Activated CD4-positive, CD25-positive, alpha-beta regulatory T cell treated with anti-CD3 and anti-CD28 coated beads, Interleukin-2, amount 50 U/mL, for 24 hours (primary cell): ENCODE measurements at regions not wholly inside any gene's neighbourhood (a gene's known extent, or its start where the extent isn't known, plus 50 kb on each side); places are given as distances from the start of the nearest gene placed in this dataset.

Source experiments
- ATAC-seq, 2 donors: fragments of 150-1000 bp; cut with Tn5 transposase; one replicate each; pipeline ENCODE4 v1.10.0; 2021; ENCODE audit warnings: mild to moderate bottlenecking in 1 of 2, moderate library complexity in 1 of 2

DNA sequence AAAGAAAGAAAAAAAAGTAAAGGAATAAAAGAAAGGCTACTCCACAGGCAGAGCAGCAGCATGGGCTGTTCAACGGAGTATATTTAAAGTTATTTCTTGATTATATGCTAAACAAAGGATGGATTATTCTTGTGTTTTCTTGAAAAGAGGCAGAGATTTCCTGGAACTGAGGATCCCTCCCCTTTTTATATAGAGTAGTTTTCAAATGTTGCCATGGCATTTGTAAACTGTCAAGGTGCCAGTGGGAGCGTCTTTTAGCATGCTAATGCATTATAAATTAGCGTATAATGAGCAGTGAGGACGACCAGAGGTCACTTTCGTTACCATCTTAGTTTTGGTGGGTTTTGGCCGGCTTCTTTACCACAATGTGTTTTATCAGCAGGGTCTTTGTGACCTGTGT is 383.0 kb downstream of the PCNX1 start:
- ATAC-seq: no peak

DNA sequence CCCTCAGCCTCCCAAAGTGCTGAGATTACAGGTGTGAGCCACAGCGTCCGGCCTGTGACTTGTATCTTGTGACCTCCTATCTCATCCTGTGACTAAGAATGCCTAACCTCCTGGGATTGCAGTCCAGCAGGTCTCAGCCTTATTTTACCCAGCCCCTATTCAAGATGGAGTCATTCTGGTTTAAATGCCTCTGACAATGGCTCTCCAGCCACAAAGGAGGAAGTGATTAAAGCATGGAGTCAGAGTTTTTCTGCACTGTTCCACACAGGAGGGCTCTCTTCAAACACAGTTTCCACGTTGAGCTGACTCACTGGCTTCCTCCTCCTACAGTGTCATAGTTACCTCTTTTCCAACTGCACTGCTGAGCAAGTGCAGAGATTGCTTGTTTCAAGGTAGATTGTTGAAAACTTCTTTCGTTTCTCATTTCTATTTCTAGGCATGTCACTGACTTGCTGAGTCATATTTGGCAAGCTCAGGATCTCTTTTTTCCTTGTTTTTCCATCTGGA is 383.8 kb downstream of the PCNX1 start:
- ATAC-seq: peak; percentile 96 to 99

DNA sequence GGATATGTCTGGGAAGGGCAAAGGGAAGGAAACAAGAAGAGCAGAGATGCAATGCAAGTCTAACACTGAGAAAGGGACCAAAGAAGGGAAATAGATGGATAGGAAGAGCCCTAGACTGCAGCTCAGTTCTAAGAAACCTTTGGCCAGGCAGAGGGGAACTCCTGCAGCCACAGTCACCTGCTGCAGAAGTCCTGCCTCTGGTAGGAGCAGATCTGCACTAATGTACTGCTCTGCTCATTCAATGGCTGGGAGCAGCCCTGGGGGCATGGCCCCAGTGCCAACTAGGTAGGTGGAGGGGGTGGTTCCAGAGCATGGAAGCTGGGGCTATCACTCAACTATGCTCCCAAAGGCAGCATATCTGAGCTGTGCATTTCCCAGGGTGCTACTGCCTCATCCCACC is 388.9 kb downstream of the PCNX1 start:
- ATAC-seq: no peak

DNA sequence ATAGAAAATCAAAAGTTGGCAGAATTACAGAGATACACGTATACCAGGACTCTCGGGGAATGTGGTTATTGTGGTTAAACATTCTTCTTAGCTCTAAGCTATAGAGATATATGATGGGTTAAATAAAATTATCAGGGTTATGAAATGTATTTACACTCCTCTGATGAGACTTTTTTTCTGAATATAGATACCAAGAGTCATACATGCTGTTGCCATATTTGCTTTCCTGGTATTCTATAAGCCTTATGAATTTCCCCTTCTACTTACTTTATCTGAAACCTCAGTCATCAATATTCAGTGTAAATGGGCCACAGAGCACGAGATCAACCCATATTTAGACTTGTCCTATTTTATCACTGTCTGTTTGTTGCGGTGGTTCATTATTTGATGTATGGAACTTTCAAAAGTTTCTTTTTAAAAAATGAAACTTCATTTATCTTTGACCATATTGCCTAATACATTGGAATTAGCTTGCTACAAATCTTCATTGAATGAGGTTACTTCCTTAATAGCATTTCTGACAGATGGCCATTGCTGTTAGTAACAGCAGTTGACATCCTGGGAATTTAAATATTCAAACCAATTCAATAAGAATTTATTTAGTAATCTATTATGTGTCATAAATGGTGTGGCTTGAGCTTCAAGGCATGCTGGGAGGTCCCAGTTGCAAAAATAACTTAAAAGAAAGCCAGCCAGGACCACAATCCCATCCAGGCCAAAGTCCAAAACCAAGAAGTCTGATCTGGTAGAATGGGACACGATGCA is 393.5 kb downstream of the PCNX1 start:
- peak; percentile 55 to 76 for ATAC-seq

DNA sequence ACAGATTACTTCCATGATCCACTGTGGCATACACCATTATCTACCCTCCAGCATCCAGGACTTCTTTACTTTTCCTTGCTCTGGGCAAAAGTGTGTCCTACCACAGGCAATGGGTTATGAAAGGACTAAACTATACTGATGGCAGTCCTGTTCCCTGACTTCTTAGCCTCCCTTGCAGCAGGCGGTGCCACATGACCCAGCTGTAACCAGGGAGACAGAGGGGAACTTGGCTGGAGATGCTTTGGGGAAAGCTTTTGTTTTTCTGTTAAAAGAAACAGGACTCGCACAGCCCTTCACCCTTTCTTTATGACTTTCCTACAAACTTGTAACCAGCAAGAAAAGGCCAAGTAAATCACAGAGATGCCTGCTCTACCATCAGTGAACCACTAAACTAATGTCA is 394.4 kb downstream of the PCNX1 start:
- ATAC-seq: no peak

DNA sequence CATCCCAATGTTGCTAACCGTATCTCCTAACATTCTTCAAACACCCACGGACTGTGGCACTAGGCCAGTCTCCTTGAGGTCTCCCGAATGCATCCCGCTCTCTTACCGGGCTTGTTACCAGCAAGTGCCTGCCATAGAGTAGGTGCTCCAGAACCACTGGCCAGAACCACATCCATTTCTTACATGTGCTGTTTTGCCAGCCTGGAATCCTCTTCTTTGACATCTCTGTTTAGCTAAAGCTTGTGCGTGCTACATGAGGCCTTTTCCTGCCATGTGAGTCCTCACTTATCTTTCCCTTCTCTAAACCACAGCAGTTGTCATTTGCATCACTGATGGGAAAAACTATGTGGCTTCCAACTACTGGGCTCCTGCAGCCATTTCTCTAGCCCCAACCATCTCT is 397.4 kb downstream of the PCNX1 start:
- ATAC-seq: no peak

DNA sequence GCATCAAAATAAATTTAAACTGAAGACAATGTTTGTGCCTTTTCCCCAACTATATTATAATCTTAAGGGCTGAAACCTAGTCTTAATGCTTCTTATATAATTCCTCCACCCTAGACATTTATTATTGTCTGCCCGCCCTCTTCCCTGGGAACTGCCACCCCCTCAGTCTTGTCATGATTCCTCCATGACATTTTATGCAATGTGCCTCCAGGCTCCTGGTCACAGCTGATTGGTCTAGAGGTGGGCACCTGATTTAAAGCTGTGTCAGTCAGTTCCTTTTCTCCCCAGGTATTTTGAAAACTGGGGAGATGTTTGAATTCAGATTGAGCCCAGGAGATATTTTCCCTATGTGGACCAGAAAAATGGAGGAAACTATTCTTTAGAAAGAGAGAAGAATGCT is 401.4 kb downstream of the PCNX1 start:
- no peak for ATAC-seq

DNA sequence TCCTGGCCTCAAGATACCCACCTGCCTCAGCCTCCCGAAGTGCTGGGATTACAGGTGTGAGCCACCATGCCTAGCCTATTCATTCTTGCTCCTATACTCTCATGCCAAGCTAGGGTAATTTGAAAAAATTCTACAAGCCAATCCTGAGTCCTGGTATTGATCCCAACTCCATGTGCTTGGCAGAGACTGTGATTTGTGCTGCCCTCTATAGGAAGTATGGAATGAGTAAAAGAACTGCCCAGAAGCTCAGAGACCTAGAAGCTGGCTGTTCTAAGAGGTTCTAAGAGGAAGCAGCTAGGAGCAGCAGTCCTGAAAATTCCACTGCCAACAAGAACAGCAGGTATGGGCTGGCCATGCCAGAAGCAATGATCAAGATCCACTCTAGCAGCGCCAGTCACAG is 402.5 kb downstream of the PCNX1 start:
- no peak for ATAC-seq

DNA sequence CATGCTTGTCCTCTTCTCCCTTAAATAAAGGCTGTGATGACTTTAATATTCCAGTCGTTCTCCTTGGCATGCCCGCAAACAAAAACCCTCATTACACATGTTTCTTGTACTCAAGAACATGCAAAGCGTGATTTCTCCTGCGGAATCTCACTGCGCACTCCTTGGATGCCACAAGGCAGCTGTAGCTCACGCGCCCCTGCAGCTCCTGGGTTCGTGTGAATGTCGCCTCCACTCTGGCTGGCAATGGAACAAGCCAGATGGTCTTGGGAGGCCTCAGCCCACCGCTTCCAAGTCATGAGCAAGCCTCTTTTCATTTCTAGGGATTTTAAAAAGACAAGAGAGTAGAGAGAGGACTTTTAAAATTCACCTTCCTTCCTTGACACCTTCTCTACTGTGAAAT is 403.8 kb downstream of the PCNX1 start:
- no peak for ATAC-seq

DNA sequence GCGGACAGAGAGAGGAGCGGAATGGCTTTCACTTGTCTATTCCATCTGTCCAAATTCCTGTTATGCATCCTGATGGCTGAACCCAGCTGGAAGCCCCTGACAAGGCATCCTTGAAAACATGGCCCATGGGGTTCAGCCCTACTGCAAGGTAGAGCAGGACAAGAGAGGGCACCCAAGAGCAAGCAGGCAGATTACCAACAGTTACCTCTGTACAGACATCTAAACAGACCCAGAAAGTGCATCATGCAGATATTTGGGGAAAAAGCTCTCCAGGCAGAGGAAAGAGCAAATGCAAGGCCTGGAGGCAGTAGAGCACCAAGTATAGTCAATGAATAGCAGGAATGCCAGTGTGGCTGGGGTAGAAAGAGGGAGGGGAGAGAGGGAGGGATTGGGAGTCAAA is 407.5 kb downstream of the PCNX1 start:
- ATAC-seq: no peak

DNA sequence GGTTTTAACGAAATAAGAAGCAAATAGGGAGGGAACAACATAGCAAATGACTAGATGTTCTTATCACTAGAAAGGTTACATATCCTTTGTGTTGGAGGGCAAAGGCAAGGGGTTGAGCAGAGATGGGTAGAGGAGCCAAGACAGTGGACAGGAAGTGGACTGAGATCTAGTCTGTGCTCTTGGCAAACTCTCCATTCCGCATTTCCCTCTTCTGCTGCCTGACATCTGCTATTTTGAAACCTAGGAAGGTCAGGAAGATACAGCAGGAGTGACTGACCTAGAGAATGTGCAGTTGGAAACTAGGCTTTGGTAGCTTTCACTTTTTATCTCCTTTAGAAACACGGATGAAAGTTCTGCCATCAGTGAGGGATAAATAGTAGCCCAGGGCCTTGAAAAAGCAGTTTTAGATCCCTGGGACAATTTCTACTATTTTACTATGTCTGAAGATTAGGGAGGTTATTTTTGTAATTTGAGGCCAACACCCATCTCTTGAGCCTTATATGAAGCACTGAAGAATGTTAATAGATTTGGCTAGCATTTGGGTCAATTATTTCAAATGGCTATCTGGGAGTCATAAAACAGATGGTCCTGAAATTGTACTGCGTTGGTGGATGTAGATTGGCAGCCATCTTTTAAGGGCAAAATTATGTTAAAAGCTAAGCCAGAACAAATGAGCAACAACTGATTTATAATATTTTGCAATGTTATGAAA is 410.3 kb downstream of the PCNX1 start:
- no peak for ATAC-seq

DNA sequence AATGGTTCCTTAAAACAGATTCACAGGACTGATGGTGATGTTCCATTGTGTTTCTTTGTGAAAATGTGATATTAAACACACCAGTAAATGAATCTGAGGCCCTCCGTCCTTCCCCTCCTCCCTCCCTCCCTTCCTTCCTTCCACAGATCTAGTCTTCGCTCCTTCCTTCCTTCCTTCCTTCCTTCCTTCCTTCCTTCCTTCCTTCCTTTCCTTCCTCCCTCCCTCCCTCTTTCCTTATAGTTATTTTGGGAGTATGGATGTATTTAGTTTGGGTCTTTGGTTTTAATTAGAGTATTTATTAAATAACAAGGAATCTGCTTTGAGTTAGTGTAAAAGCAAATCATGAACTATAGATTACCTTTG is 410.8 kb downstream of the PCNX1 start:
- ATAC-seq: no peak

DNA sequence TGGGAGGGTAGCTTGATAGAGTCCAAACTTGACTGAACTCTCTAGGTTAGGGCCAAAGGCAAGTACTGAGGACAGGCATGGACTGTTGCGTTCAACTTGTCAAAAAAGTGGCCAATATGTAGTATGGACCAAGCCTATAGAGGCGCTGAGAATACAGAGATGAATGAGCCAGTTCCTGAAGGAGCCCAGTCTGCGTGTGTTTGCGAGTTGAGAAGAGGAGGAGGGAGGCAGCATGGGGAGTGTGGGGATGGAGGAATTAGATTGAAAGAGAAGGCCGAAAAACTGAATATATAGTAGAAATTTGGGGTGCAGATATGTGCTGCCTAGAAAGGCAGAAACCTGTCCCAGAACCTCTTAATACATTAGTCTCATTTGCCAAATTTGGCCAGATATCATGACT is 412.4 kb downstream of the PCNX1 start:
- ATAC-seq: no peak

DNA sequence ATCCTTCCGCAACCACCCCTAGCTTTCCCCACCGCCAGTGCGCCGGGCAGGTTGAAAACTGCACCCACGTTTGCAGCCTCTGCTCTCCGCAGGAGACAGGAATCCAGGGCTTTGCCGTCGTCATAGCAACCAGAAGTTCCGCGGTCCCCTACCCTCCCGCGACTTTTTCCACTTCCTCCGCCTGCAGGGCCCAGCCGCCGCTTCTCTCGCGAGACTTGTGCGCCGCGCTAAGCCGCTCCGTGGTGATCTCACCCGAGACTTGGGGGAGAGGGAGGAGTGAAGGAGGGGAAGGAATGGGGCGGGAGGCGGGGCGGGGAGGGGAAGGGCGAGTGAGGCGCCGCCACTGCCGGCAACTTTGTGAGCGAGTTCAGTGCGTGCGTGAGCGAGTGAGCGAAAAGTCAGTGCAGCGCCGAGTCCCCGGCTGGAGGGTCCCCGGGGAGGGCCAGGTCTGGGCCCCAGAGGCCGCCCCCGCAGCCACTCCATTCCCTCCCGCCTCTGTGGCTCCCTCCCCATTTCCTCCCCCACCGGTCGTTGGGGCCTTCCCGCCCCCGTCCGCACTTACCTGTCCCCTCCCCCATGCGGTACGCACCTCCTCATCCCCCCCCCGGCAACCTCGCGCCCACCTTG is 413.0 kb downstream of the PCNX1 start, which contains the start of gene SIPA1L1:
TSS of gene SIPA1L1 (plus strand) at position 370 of the 627 bp plus-strand sequence.
- ATAC-seq: peak; percentile 88

DNA sequence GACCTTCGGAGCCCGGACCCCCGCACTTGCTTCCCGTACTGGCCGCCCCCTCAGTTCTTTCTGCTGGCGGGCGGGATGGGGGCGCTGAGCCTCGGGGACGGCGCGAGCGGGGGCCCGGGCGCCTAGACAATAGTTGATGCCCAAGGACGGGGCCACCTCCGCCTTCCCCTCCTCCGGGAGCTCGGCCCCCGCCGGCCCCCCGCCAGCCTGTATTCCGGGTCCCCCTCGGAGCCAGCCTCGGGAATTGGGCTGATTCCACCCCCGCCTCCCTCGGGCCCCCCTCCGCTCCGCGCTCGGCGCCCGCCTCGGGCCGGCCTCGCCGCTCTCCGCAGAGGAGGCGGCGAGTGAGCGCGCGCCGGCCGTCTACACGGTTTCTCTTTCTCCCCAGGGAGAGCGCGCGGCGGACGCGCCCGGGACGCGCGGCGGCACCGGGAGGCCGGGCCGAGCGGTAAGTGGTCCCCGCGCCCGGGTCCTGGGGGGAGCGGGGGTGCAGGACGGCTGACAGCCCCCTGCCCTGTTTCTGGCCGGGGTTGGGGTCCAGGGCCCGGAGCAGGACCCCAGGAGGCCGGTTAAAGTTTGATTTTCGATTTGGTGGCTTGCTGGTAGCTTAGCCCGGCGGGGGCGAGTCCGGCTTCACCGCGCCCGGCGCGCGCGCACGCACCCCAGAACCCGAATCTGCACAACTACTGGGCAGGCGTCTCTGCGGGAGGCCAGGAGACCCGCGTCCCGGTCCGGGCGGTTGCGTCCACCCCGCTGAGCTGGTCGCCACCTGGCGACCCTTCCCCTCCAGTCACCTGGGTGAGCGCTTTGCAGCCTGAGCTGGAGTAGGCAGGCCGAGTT is 413.7 kb downstream of the PCNX1 start:
- ATAC-seq: peak; percentile 44 to 49

DNA sequence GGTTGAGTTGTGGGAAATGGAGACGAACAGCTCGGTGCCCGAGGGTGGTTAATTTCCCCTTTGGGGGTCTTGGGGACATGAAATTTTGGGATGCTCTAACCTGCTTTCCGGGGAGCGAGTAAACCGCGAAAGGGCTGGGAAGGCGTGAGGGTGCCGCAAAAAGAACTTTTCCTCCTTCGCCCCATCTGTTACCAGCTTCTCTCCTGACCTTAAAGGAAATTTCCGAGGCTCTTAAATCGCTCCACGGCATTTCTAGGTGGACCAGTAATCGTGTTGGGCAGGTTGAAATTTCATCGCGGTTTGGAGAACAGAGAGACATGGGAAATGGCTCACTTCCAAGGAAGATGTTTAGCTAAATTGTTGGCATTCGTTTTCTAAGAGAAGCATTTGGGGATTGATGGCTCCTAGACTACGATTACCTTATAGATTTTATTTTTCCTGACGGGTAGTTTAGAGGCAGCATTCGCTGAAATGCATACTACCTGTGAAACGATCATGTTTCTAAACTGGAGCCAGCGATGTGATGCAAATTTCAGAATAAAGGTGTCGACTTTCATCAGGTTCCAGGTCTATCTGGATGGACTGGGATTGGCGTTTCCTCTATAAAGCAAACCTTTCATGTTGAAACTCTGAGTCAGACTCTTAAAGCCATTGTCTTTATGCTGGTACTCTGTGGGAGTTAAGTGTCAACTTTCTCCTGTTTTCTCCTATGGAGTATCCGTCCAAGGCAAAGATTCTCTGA is 414.5 kb downstream of the PCNX1 start:
- ATAC-seq: no peak

DNA sequence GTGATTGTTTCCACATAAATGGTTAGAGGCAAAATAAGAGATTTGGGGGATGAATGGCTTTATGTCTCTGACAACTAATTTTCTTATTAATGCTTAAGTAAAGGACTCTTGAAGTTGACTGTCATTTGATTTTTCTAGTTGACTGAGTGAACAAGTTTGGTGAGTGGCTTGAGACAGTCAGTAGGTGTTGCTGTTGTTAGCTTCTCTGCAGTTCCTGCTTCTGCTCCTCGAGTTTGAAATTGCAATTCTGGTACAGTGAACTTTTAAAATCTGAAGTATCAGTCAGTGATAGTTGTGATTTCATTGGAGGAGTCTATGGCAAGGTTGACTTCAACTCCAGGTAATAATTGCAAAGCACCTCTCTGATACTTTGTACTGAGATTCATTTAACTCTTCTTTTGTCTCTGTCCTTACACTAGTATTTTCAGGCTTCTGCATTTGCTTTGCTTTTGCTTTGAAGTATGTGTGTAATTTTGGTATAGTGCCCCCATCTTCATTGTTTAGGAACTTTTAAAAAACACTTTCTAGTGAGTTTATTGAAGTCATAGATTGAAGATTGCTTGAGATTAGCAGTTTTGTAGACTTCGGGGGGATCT is 415.5 kb downstream of the PCNX1 start:
- no peak for ATAC-seq

DNA sequence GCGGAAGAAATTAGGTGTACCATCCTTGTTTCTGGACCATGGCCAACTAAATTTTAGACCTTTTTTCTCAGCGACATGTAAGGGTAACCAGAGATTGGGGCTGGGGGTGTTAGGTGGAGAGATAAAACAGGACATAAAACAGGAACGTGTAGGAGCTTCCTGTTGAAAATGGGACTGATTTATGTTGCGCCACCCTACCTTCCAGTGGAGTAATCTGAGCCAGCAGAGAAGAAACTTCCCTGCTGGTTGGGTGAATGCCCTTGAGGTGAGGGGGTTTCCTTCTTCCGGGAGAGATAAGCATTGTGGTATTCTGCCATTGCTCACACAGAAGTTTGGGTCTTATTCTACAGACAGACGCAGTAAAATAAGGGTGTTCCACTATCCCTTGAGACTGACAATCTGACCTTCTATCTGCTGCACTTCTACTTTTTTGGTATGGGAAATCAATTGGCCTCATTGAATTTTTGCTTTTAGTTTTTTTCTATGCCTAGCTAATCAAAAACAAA is 417.6 kb downstream of the PCNX1 start:
- ATAC-seq: no peak

DNA sequence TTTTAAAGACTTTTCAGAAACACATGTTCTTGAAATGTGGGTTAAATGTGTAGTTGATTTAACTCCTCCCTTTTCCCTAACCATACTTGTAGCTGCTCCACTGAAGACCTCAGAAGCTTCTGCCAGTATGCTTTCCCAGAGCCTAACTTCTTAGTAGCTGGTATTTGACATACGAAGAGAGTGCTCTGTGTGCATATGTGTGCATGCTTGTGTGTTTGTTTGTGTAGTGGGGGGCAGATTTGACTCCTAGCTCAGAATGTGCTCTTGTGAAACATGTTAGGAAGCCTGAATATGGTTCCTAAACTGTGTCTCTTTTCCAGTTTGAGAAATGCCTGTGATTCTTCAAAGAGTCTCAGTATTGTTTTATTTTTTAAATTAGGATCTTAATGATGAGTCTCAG is 420.4 kb downstream of the PCNX1 start:
- no peak for ATAC-seq

DNA sequence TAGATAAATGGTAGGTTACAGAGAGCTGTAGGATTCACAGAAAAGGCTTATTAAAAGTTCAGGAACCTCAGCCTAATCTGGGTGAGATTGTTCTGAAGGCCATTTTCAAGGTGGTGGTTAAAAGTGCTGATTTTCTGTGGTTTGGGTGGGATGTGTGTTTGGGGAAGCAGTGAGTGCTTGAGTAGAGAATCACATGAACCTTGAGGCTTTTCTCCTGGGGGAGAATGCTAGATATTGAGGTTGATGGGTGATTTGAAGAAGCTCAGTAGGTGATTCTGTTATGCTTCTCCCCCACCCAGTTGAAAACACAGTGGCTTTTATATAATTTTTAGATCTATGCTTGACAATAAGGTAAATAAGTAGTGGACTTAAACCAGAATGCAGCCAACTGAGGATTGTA is 420.9 kb downstream of the PCNX1 start:
- ATAC-seq: no peak

DNA sequence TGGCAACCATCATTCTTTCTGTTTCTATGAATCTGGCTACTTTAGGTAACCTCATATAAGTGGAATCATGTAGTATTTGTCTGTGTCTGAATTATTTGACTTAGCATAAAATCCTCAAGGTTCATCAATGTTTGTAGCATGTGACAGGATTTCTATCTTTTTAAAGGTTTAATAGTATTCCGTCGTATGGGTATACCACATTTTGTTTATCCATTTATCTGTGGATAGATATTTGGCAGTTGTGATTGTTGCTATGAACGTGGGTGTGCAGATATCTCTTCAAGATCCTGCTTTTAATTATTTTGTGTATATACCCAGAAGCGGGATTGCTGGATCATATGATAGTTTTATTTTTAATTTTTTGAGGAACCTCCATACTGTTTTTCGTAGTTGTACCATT is 421.7 kb downstream of the PCNX1 start:
- no peak for ATAC-seq

DNA sequence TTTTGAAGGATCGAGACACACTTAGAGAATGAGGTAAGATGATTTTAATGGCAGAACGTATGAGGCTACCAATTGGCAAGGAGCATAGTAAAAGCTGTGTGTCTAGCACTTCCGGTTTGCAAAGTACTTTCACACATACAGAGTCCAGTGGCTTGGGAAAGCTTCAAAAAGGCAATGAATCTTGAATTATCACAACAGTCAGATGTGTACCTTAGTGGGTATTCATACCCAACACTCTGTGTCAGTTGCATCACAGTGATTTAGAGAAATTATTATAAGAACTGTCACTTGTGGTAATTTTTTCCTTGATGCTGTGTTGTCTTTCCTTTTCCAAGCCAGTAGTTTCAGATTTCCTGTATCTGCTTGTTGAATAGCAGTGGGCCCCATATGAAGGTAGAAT is 424.1 kb downstream of the PCNX1 start:
- peak in 1 of 2 donors; percentile 8 for ATAC-seq
